CD14-positive monocyte (primary cell): ENCODE measurements at regions not wholly inside any gene's neighbourhood (a gene's known extent, or its start where the extent isn't known, plus 50 kb on each side); places are given as distances from the start of the nearest gene placed in this dataset.
A peak's percentile ranks its signal among the peaks of the same experiment; 100 is the strongest.

Experiments
- DNase-seq, 3 donors: peaks; one replicate each; pipeline ENCODE4 v3.0.0-alpha.2; 2011 to 2022
- H2AFZ ChIP-seq: 2 replicates; pipeline ENCODE4 v1.6.0; 2012; ENCODE audit warnings: mild to moderate bottlenecking, low read depth, low read length, inconsistent platforms; ENCODE audit not compliant: insufficient read depth, poor library complexity, severe bottlenecking
- H3K27ac ChIP-seq, 2 donors: 1 replicate in 1 of 2; 2 replicates in 1 of 2; pipeline ENCODE4 v1.5.1; 2012 to 2013; ENCODE audit warnings: low read length in 2 of 2, control low read depth in 1 of 2, inconsistent platforms in 1 of 2, low read depth in 1 of 2, mild to moderate bottlenecking in 1 of 2
- H3K27me3 ChIP-seq, 2 donors: one replicate each; pipeline versions ENCODE4 v1.6.0 to v1.6.1; 2011 to 2013; ENCODE audit warnings: low read length in 2 of 2; ENCODE audit not compliant: control insufficient read depth in 2 of 2, insufficient read depth in 2 of 2
- H3K36me3 ChIP-seq, 2 donors: replicated peaks in 1 of 2; 1 replicate in 1 of 2; 2 replicates in 1 of 2; pipeline versions ENCODE4 v1.5.1 to v1.6.1; 2012 to 2013; ENCODE audit warnings: low read length in 2 of 2, control low read depth in 1 of 2, inconsistent platforms in 1 of 2, mild to moderate bottlenecking in 1 of 2; ENCODE audit not compliant: insufficient read depth in 2 of 2, control insufficient read depth in 1 of 2
- H3K4me1 ChIP-seq, 2 donors: 1 replicate in 1 of 2; 2 replicates in 1 of 2; pipeline versions ENCODE4 v1.5.1 to v1.6.1; 2012 to 2013; ENCODE audit warnings: low read length in 2 of 2, control low read depth in 1 of 2, inconsistent platforms in 1 of 2, mild to moderate bottlenecking in 1 of 2, moderate library complexity in 1 of 2; ENCODE audit not compliant: insufficient read depth in 2 of 2, control insufficient read depth in 1 of 2
- H3K4me2 ChIP-seq: replicated peaks from 2 replicates; pipeline ENCODE3; 2012; ENCODE audit warnings: low read length, moderate library complexity, mild to moderate bottlenecking; ENCODE audit not compliant: poor library complexity, severe bottlenecking; ENCODE audit errors: extremely low read depth
- H3K4me3 ChIP-seq, 3 experiments: fragments of 200-600 bp in 1 of 3; sonication (generic) in 1 of 3; replicated peaks in 1 of 3; 1 replicate in 2 of 3; 2 replicates in 1 of 3; pipeline ENCODE4 v1.5.1; 2011 to 2013; ENCODE audit warnings: low read length in 3 of 3, mild to moderate bottlenecking in 3 of 3, control low read depth in 2 of 3, low read depth in 2 of 3, inconsistent platforms in 1 of 3, moderate library complexity in 1 of 3
- H3K79me2 ChIP-seq: 2 replicates; pipeline ENCODE4 v1.6.0; 2012; ENCODE audit warnings: mild to moderate bottlenecking, control low read depth, inconsistent platforms, low read length, moderate library complexity; ENCODE audit not compliant: insufficient read depth
- H3K9ac ChIP-seq: 2 replicates; pipeline ENCODE4 v1.6.0; 2017; ENCODE audit warnings: low read length, mild to moderate bottlenecking; ENCODE audit not compliant: insufficient read depth, poor library complexity, severe bottlenecking
- H3K9me3 ChIP-seq, 2 donors: replicated peaks in 1 of 2; 1 replicate in 1 of 2; 2 replicates in 1 of 2; pipeline versions ENCODE4 v1.5.1 to v1.6.1; 2012 to 2013; ENCODE audit warnings: low read length in 2 of 2, control low read depth in 1 of 2; ENCODE audit not compliant: control insufficient read depth in 1 of 2, insufficient read depth in 1 of 2
- H4K20me1 ChIP-seq: 2 replicates; pipeline ENCODE4 v1.6.0; 2012; ENCODE audit warnings: mild to moderate bottlenecking, low read length, control low read depth, moderate library complexity; ENCODE audit not compliant: insufficient read depth
- H3K27ac Mint-ChIP-seq, 7 donors: one replicate each; pipeline ENCODE4 v1.8.0; 2020; ENCODE audit warnings: mild to moderate bottlenecking in 7 of 7, mixed read lengths in 7 of 7, moderate library complexity in 6 of 7, inconsistent platforms in 2 of 7
- H3K27me3 Mint-ChIP-seq, 3 donors: one replicate each; pipeline ENCODE4 v1.8.0; 2021 to 2022; ENCODE audit warnings: low read depth in 3 of 3, mild to moderate bottlenecking in 3 of 3, mixed read lengths in 3 of 3, moderate library complexity in 3 of 3, inconsistent platforms in 1 of 3
- H3K36me3 Mint-ChIP-seq, 2 donors: one replicate each; pipeline ENCODE4 v1.8.0; 2020; ENCODE audit warnings: mixed read lengths in 2 of 2, inconsistent platforms in 1 of 2, mild to moderate bottlenecking in 1 of 2
- H3K4me1 Mint-ChIP-seq: one replicate; pipeline ENCODE4 v1.8.0; 2020; ENCODE audit warnings: mild to moderate bottlenecking, mixed read lengths
- H3K4me3 Mint-ChIP-seq, 2 donors: one replicate each; pipeline ENCODE4 v1.8.0; 2020; ENCODE audit warnings: mild to moderate bottlenecking in 2 of 2, mixed read lengths in 2 of 2, moderate library complexity in 1 of 2
- H3K9me3 Mint-ChIP-seq, 7 donors: one replicate each; pipeline ENCODE4 v1.8.0; 2020 to 2022; ENCODE audit warnings: mixed read lengths in 7 of 7, mild to moderate bottlenecking in 6 of 7, moderate library complexity in 6 of 7, inconsistent platforms in 2 of 7
- CTCF ChIP-seq: fragments of 200-600 bp; IDR thresholded peaks from one replicate; pipeline ENCODE4 v1.8.0; 2022; ENCODE audit warnings: antibody characterized with exemption, mild to moderate bottlenecking
- WGBS: methylation state at CpG from one replicate; pipeline ENCODE4 v1.1.5; 2013; ENCODE audit warnings: missing lambda C conversion rate; ENCODE audit not compliant: insufficient coverage; 5-methylcytosine and 5-hydroxymethylcytosine counted together
- intact Hi-C, 2 donors: fragments of 100-400 bp; cut with micrococcal nuclease; formaldehyde crosslinking; loops; one replicate each; pipeline versions ENCODE4 v1.15.0 to v1.15.1; 2023

GRCh38 chr9:26755476-26755875 is 137.1 kb downstream of the CAAP1 start:
- no peak for TF ChIP-seq CTCF

GRCh38 chr9:26754509-26755164 is 138.0 kb downstream of the CAAP1 start:
- Histone ChIP-seq H3K27ac (no peak overlapping the region), H3K4me3 (no peak overlapping the region), H3K4me2 (no peak overlapping the region), H4K20me1 (no peaks in the 10 kb centered on the region), H2AFZ (no peak overlapping the region), H3K9ac (no peak overlapping the region), H3K9me3 (no peaks in the 10 kb centered on the region), H3K27me3 (no peaks in the 10 kb centered on the region), H3K36me3 (no peaks in the 10 kb centered on the region), H3K79me2 (no peaks in the 10 kb centered on the region), H3K4me1 (no peaks in the 10 kb centered on the region)
- Mint-ChIP-seq H3K27me3 (peaks cover 2 to 4% (median 3%) of the 10 kb centered on the region in 3 donors), H3K9me3 (peaks cover 0 to 2% (median 0%) of the 10 kb centered on the region in 7 donors), H3K4me3 (no peak overlapping the region), H3K4me1 (no peaks in the 10 kb centered on the region), H3K27ac (peak overlapping the region in 1 of 7 donors; percentile 50), H3K36me3 (no peaks in the 10 kb centered on the region)
- intact Hi-C loops, result no loop called here
- no peak for DNase-seq
- no peak for TF ChIP-seq CTCF
- 98% methylated on average over 9 of the region's 10 CpGs for WGBS

More at GRCh38 chr9:26755476-26755875, 137.1 kb downstream of the CAAP1 start:
- Histone ChIP-seq H3K9ac (no peak overlapping the region), H3K27me3 (no peaks in the 10 kb centered on the region), H2AFZ (no peak overlapping the region), H3K36me3 (no peaks in the 10 kb centered on the region), H3K79me2 (no peaks in the 10 kb centered on the region), H3K9me3 (no peaks in the 10 kb centered on the region), H3K4me2 (no peak overlapping the region), H3K4me3 (no peak overlapping the region), H4K20me1 (no peaks in the 10 kb centered on the region), H3K27ac (no peak overlapping the region), H3K4me1 (no peaks in the 10 kb centered on the region)
- DNase-seq, result no peak
- Mint-ChIP-seq H3K27me3 (peaks cover 2 to 4% (median 2%) of the 10 kb centered on the region in 3 donors), H3K9me3 (peaks cover 0 to 2% (median 0%) of the 10 kb centered on the region in 7 donors), H3K27ac (no peak overlapping the region), H3K36me3 (no peaks in the 10 kb centered on the region), H3K4me3 (no peak overlapping the region), H3K4me1 (no peaks in the 10 kb centered on the region)
- WGBS, result 80% methylated on average over 1 of the region's 2 CpGs
- intact Hi-C loops, result no loop called here
